Neuronal stem cell (in vitro differentiated cells): ENCODE measurements at regions not wholly inside any gene's neighbourhood (a gene's known extent, or its start where the extent isn't known, plus 50 kb on each side); places are given as distances from the start of the nearest gene placed in this dataset.

ENCODE experiments used
- DNase-seq: peaks from one replicate; pipeline ENCODE4 v3.0.0-alpha.2; 2013; ENCODE audit warnings: low spot score
- H2AFZ ChIP-seq: one replicate; pipeline ENCODE4 v1.6.1; 2013; ENCODE audit warnings: mild to moderate bottlenecking, low read length, inconsistent platforms
- H2AK5ac ChIP-seq: 2 replicates; pipeline ENCODE4 v1.6.1; 2013; ENCODE audit warnings: low read depth, mild to moderate bottlenecking, inconsistent platforms, low read length, moderate library complexity, mixed read lengths
- H2BK120ac ChIP-seq: 2 replicates; pipeline ENCODE4 v1.6.1; 2013; ENCODE audit warnings: low read depth, mild to moderate bottlenecking, inconsistent platforms, low read length, moderate library complexity, mixed read lengths
- H2BK12ac ChIP-seq: one replicate; pipeline ENCODE4 v1.6.1; 2013; ENCODE audit warnings: low read length, inconsistent platforms
- H2BK15ac ChIP-seq: 2 replicates; pipeline ENCODE4 v1.6.1; 2013; ENCODE audit warnings: mild to moderate bottlenecking, low read length, inconsistent platforms, mixed read lengths
- H2BK5ac ChIP-seq: one replicate; pipeline ENCODE4 v1.6.1; 2013; ENCODE audit warnings: inconsistent platforms, mild to moderate bottlenecking, low read length, moderate library complexity
- H3K14ac ChIP-seq: one replicate; pipeline ENCODE4 v1.6.1; 2013; ENCODE audit warnings: low read length, inconsistent platforms
- H3K18ac ChIP-seq: 2 replicates; pipeline ENCODE4 v1.6.1; 2013; ENCODE audit warnings: low read length, inconsistent platforms
- H3K23ac ChIP-seq: 2 replicates; pipeline ENCODE4 v1.6.1; 2013; ENCODE audit warnings: low read depth, mild to moderate bottlenecking, mixed read lengths, low read length, inconsistent platforms; ENCODE audit not compliant: poor library complexity
- H3K27ac ChIP-seq: replicated peaks from 3 replicates; pipeline ENCODE4 v1.5.1; 2013; ENCODE audit warnings: low read length, inconsistent platforms
- H3K27me3 ChIP-seq, 3 experiments: 2 replicates each; pipeline ENCODE4 v1.6.1; 2013; ENCODE audit warnings: low read length in 3 of 3, mild to moderate bottlenecking in 2 of 3, inconsistent platforms in 1 of 3, low read depth in 1 of 3, mixed read lengths in 1 of 3, moderate library complexity in 1 of 3; ENCODE audit not compliant: control insufficient read depth in 3 of 3, insufficient read depth in 3 of 3
- H3K36me3 ChIP-seq, 2 donors: replicated peaks in 1 of 2; 2 replicates each; pipeline ENCODE4 v1.6.1; 2013; ENCODE audit warnings: low read length in 2 of 2; ENCODE audit not compliant: control insufficient read depth in 2 of 2, insufficient read depth in 2 of 2
- H3K4ac ChIP-seq: 2 replicates; pipeline ENCODE4 v1.6.1; 2013; ENCODE audit warnings: inconsistent platforms, mild to moderate bottlenecking, low read length, moderate library complexity
- H3K4me1 ChIP-seq, 2 donors: 1 replicate in 1 of 2; 2 replicates in 1 of 2; pipeline ENCODE4 v1.6.1; 2013; ENCODE audit warnings: low read length in 2 of 2, low read depth in 1 of 2; ENCODE audit not compliant: control insufficient read depth in 2 of 2, insufficient read depth in 1 of 2
- H3K4me2 ChIP-seq: one replicate; pipeline ENCODE4 v1.6.1; 2013; ENCODE audit warnings: mild to moderate bottlenecking, low read length, inconsistent platforms; ENCODE audit not compliant: insufficient read depth, poor library complexity, severe bottlenecking
- H3K4me3 ChIP-seq, 2 donors: 2 replicates each; pipeline ENCODE4 v1.5.1; 2013; ENCODE audit warnings: low read length in 2 of 2, mild to moderate bottlenecking in 2 of 2, inconsistent platforms in 1 of 2, moderate library complexity in 1 of 2
- H3K79me1 ChIP-seq: one replicate; pipeline ENCODE4 v1.6.1; 2013; ENCODE audit warnings: low read depth, mild to moderate bottlenecking, inconsistent platforms, low read length, moderate library complexity
- H3K9ac ChIP-seq: one replicate; pipeline ENCODE4 v1.6.1; 2013; ENCODE audit warnings: mild to moderate bottlenecking, low read depth, low read length, inconsistent platforms; ENCODE audit not compliant: poor library complexity
- H3K9me3 ChIP-seq, 2 donors: replicated peaks in 1 of 2; 2 replicates each; pipeline versions ENCODE3 to v1.6.1; 2013; ENCODE audit warnings: low read length in 2 of 2, mild to moderate bottlenecking in 2 of 2, inconsistent platforms in 1 of 2, low read depth in 1 of 2, mixed read lengths in 1 of 2, moderate library complexity in 1 of 2; ENCODE audit not compliant: control insufficient read depth in 2 of 2, insufficient read depth in 1 of 2
- H4K8ac ChIP-seq: one replicate; pipeline ENCODE4 v1.6.1; 2013; ENCODE audit warnings: low read depth, mild to moderate bottlenecking, inconsistent platforms, low read length, moderate library complexity
- H4K91ac ChIP-seq: one replicate; pipeline ENCODE4 v1.6.1; 2013; ENCODE audit warnings: low read length, low read depth, mild to moderate bottlenecking, inconsistent platforms; ENCODE audit not compliant: poor library complexity
- WGBS, 2 donors: extraction: QIAGEN DNeasy Blood & Tissue Kit; methylation state at CpG; one replicate each; pipeline ENCODE4 v1.1.7; 2013; ENCODE audit warnings: missing lambda C conversion rate in 2 of 2, mixed read lengths in 1 of 2; ENCODE audit not compliant: insufficient read length in 2 of 2, insufficient replicate concordance in 1 of 2; ENCODE audit errors: extremely low coverage in 2 of 2; 5-methylcytosine and 5-hydroxymethylcytosine counted together

DNA sequence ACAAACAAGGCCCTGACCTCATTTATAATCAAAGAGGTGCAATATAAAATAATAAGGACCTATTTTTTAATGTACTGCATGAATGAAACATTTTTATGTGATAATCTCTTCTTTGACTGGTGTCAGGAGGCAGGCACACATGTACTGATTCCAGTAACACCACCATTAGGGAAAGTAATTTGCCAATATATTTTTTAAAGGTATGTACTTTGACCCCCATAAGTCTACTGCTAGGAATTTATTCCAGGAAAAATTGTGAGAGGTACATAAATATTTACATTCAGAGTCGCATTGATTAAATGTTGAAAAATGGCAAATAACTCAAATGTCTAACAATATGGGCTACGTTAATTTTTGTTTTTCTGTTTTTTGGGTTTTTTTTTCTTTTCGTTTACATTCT is 325.4 kb upstream of the PRDM1 start:
- H4K8ac ChIP-seq, result no peak overlapping the region
- no peak overlapping the region for H3K4me2 ChIP-seq
- no peak overlapping the region for H3K18ac ChIP-seq
- H3K4me1 ChIP-seq, result no peaks in the 10 kb centered on the region
- no peak for DNase-seq
- no peak overlapping the region for H3K9ac ChIP-seq
- no peak overlapping the region for H3K4ac ChIP-seq
- no peaks in the 10 kb centered on the region for H3K27me3 ChIP-seq
- no peak overlapping the region for H2BK12ac ChIP-seq
- H3K4me3 ChIP-seq, result no peak overlapping the region
- no peak overlapping the region for H2BK120ac ChIP-seq
- no peaks in the 10 kb centered on the region for H3K9me3 ChIP-seq
- H3K36me3 ChIP-seq, result no peaks in the 10 kb centered on the region
- no peak overlapping the region for H2BK5ac ChIP-seq
- H2AFZ ChIP-seq, result no peak overlapping the region
- H2AK5ac ChIP-seq, result no peak overlapping the region
- H3K14ac ChIP-seq, result no peak overlapping the region
- H4K91ac ChIP-seq, result no peak overlapping the region
- WGBS, 2 donors, result no CpG with 5 or more reads among the region's 3 CpGs
- no peak overlapping the region for H3K27ac ChIP-seq
- H2BK15ac ChIP-seq, result no peak overlapping the region
- H3K79me1 ChIP-seq, result no peaks in the 10 kb centered on the region
- H3K23ac ChIP-seq, result no peak overlapping the region

DNA sequence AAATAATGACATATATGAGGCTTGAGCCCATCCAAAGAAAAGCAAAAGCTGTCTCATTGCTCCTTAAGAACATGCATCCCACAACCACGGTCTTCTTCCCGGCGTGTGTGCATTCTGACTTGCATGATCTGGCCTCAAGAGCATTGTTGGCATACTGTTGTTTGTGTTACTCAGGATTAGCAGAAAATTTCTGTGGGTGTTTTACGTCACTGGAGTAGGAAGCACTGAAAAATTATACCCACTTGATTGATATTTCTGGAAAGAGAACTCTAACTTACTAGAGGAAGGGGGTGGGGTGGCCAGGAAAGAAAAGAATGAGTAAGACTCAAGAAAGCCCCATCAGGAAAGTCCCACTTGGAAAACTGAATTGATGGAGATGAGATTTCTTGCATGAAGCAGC is 326.2 kb upstream of the PRDM1 start:
- no peak for DNase-seq
- H4K8ac ChIP-seq, result no peak overlapping the region
- no peak overlapping the region for H3K14ac ChIP-seq
- H3K4ac ChIP-seq, result no peak overlapping the region
- H3K4me3 ChIP-seq, result no peak overlapping the region
- no peak overlapping the region for H3K23ac ChIP-seq
- no peak overlapping the region for H2BK120ac ChIP-seq
- H3K79me1 ChIP-seq, result no peaks in the 10 kb centered on the region
- WGBS, 2 donors, result no CpG with 5 or more reads among the region's 4 CpGs
- H2AK5ac ChIP-seq, result no peak overlapping the region
- H2BK15ac ChIP-seq, result no peak overlapping the region
- no peak overlapping the region for H2BK12ac ChIP-seq
- H3K18ac ChIP-seq, result no peak overlapping the region
- no peak overlapping the region for H3K4me2 ChIP-seq
- peaks cover 0 to 2% of the 10 kb centered on the region in 2 donors for H3K9me3 ChIP-seq
- H2BK5ac ChIP-seq, result no peak overlapping the region
- no peaks in the 10 kb centered on the region for H3K27me3 ChIP-seq
- H4K91ac ChIP-seq, result no peak overlapping the region
- no peaks in the 10 kb centered on the region for H3K4me1 ChIP-seq
- H3K27ac ChIP-seq, result no peak overlapping the region
- no peak overlapping the region for H2AFZ ChIP-seq
- no peaks in the 10 kb centered on the region for H3K36me3 ChIP-seq
- H3K9ac ChIP-seq, result no peak overlapping the region

DNA sequence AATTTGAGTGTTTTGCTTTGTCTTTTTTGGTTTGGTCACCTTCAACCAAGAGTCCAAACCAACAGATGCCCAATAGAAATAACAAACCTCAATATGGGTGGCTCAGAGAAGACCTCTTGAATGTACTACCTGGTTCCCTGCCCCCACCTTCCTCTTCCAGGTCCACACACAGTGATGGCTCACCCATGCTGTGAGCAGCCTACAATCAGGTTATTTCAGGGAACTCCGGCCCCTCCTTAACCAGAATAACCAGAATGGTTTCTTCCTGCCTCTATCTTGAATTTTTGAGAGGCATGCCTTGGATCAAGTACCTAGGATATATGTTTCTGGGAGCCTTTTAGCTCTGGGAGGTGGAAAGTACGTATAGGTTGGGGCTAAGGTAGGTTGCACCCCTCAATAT is 327.1 kb upstream of the PRDM1 start:
- Histone ChIP-seq H3K9ac (no peak overlapping the region), H2AK5ac (no peak overlapping the region), H3K4me3 (no peak overlapping the region), H4K8ac (no peak overlapping the region), H3K4me1 (no peaks in the 10 kb centered on the region), H2BK5ac (no peak overlapping the region), H3K27me3 (no peaks in the 10 kb centered on the region), H2BK15ac (no peak overlapping the region), H4K91ac (no peak overlapping the region), H3K4ac (no peak overlapping the region), H3K9me3 (peaks cover 0 to 2% of the 10 kb centered on the region in 2 donors), H3K18ac (no peak overlapping the region), H3K23ac (no peak overlapping the region), H2BK120ac (no peak overlapping the region), H2AFZ (no peak overlapping the region), H3K79me1 (no peaks in the 10 kb centered on the region), H3K27ac (no peak overlapping the region), H3K36me3 (no peaks in the 10 kb centered on the region), H3K14ac (no peak overlapping the region), H2BK12ac (no peak overlapping the region), H3K4me2 (no peak overlapping the region)
- no peak for DNase-seq
- WGBS, 2 donors, result no CpG with 5 or more reads among the region's 2 CpGs

- Histone ChIP-seq H2BK120ac (no peak overlapping the region), H3K4ac (no peak overlapping the region), H3K79me1 (no peaks in the 10 kb centered on the region), H3K36me3 (no peaks in the 10 kb centered on the region), H2BK5ac (no peak overlapping the region), H3K4me3 (no peak overlapping the region), H3K4me2 (no peak overlapping the region), H3K18ac (no peak overlapping the region), H3K4me1 (no peaks in the 10 kb centered on the region), H4K8ac (no peak overlapping the region), H4K91ac (no peak overlapping the region), H2AFZ (no peak overlapping the region), H3K27ac (no peak overlapping the region), H3K23ac (no peak overlapping the region), H3K27me3 (no peaks in the 10 kb centered on the region), H3K9me3 (peaks cover 0 to 2% of the 10 kb centered on the region in 2 donors), H3K9ac (no peak overlapping the region), H2BK12ac (no peak overlapping the region), H2BK15ac (no peak overlapping the region), H3K14ac (no peak overlapping the region), H2AK5ac (no peak overlapping the region)
- DNase-seq, result no peak
- no CpG with 5 or more reads among the region's 5 CpGs for WGBS, 2 donors
These were observed 328.5 kb upstream of the PRDM1 start for GRCh38 chr6:105757512-105758200.
